ENCODE measurements at regions not wholly inside any gene's neighbourhood (a gene's known extent, or its start where the extent isn't known, plus 50 kb on each side); places are given as distances from the start of the nearest gene placed in this dataset.

DNA sequence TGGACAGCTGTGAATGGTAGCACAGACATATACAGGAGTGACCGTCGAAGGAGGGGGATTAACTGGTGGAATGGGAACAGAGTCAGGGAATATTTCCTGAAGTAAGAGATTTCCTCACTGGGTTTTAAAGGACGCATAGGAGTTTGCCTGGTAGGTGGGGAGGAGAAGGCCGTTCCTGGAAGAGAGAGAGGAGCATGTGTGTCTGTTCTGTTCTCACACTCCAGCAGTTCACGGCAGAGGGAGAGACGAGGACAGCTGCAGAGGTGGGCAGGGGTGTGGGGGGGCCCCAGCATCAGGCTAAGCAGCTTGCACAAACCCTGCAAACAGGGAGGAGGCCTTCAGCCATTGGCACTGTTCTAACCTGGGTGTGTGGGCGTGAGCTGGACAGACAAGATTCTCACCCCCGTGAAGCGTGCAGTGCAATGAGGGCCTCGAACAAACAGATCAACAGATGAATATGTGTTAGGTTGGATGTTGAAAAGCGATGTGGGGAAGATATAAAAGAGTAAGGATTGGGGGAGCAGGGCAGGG is 85.3 kb upstream of the GSE1 start:
- H3K23me2 ChIP-seq (ENCODE audit: insufficient read length, low read depth, low read length, poor library complexity, severe bottlenecking): no peaks in the 10 kb centered on the region
- H3K79me2 ChIP-seq (ENCODE audit: insufficient read depth, low read length): no peaks in the 10 kb centered on the region
- 100% methylated on average over 1 of the region's 11 CpGs for WGBS (ENCODE audit: extremely low coverage, insufficient read length, low lambda C conversion rate)
- H3K27me3 ChIP-seq (ENCODE audit: insufficient read depth, low read length): no peaks in the 10 kb centered on the region
- H3K79me1 ChIP-seq (ENCODE audit: insufficient read depth, low read depth, low read length, poor library complexity, severe bottlenecking): no peaks in the 10 kb centered on the region
- Mint-ChIP-seq H3K4me1 (peaks cover 28 to 35% of the 10 kb centered on the region in 2 experiments), H3K4me3 (no peak overlapping the region; a peak in 1 of 5 replicates), H3K27ac (peak overlapping the region in 1 of 3 experiments; percentile 2; a peak in 3 of 7 replicates), H3K9me3 (no peaks in the 10 kb centered on the region), H3K36me3 (ENCODE audit: insufficient read depth in 1 of 3, low read depth in 3 of 3) (no peaks in the 10 kb centered on the region), H3K27me3 (ENCODE audit: low read depth) (peaks cover 2% of the 10 kb centered on the region)
- no peak overlapping the region for H4K91ac ChIP-seq (ENCODE audit: insufficient read length, low read depth, low read length)
- H3K23ac ChIP-seq (ENCODE audit: insufficient read length, low read depth, low read length): no peak overlapping the region
- no peak overlapping the region for H2BK120ac ChIP-seq (ENCODE audit: low read depth, low read length, poor library complexity, severe bottlenecking)
- H2BK5ac ChIP-seq (ENCODE audit: insufficient read length, low read length): no peak overlapping the region
- no peak overlapping the region for H3K27ac ChIP-seq (ENCODE audit: insufficient read length, low read depth, low read length)
- H3K9ac ChIP-seq (ENCODE audit: extremely low read depth, insufficient read length, low read length): no peak overlapping the region
- peaks cover 3% of the 10 kb centered on the region; the same call in 1 of the 2 replicates for H3K4me1 ChIP-seq (ENCODE audit: insufficient read depth, low read length)
- H2BK12ac ChIP-seq (ENCODE audit: insufficient read length, low read depth, low read length): no peak overlapping the region
- H4K8ac ChIP-seq (replicated peaks; ENCODE audit: insufficient read length, low read depth, low read length): no peak overlapping the region
- no peaks in the 10 kb centered on the region for H3K9me3 ChIP-seq (ENCODE audit: control insufficient read depth, low read depth, low read length)
- H3K4me2 ChIP-seq (ENCODE audit: insufficient read depth, insufficient read length, low read length): no peak overlapping the region
- DNase-seq: no peak
- H2BK15ac ChIP-seq (ENCODE audit: low read depth, low read length): no peak overlapping the region
- H3K4ac ChIP-seq (ENCODE audit: low read depth, low read length): no peak overlapping the region
- H3K18ac ChIP-seq (ENCODE audit: insufficient read length, low read depth, low read length): no peak overlapping the region
- TF ChIP-seq, protein P1, sequence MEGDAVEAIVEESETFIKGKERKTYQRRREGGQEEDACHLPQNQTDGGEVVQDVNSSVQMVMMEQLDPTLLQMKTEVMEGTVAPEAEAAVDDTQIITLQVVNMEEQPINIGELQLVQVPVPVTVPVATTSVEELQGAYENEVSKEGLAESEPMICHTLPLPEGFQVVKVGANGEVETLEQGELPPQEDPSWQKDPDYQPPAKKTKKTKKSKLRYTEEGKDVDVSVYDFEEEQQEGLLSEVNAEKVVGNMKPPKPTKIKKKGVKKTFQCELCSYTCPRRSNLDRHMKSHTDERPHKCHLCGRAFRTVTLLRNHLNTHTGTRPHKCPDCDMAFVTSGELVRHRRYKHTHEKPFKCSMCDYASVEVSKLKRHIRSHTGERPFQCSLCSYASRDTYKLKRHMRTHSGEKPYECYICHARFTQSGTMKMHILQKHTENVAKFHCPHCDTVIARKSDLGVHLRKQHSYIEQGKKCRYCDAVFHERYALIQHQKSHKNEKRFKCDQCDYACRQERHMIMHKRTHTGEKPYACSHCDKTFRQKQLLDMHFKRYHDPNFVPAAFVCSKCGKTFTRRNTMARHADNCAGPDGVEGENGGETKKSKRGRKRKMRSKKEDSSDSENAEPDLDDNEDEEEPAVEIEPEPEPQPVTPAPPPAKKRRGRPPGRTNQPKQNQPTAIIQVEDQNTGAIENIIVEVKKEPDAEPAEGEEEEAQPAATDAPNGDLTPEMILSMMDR (conservative IDR thresholded peaks at IDR 0.05): no peak
- H4K5ac ChIP-seq (ENCODE audit: insufficient read length, low read depth, low read length): no peak overlapping the region
- no peak overlapping the region for H2AFZ ChIP-seq (ENCODE audit: low read length)
- H3K14ac ChIP-seq (ENCODE audit: insufficient read depth, low read length): no peak overlapping the region; the same call in 1 of the 2 replicates
- no peak overlapping the region for H2BK20ac ChIP-seq (ENCODE audit: low read depth, low read length, poor library complexity, severe bottlenecking)
- H3T11ph ChIP-seq (ENCODE audit: low read length): no peak overlapping the region
- H3K56ac ChIP-seq (ENCODE audit: insufficient read length, low read depth, low read length): no peak overlapping the region
- H4K20me1 ChIP-seq (ENCODE audit: control insufficient read depth, insufficient read depth, insufficient read length): no peaks in the 10 kb centered on the region
- H2AK5ac ChIP-seq (ENCODE audit: insufficient read length, low read length): no peak overlapping the region

All from H9 (cell line).